ENCODE measurements at regions not wholly inside any gene's neighbourhood (a gene's known extent, or its start where the extent isn't known, plus 50 kb on each side); places are given as distances from the start of the nearest gene placed in this dataset.
"Not testable (repeated sequence)": the region's sequence is repeated elsewhere in the genome, so short reads cannot be mapped to it uniquely, and the experiment has no call there.

DNA sequence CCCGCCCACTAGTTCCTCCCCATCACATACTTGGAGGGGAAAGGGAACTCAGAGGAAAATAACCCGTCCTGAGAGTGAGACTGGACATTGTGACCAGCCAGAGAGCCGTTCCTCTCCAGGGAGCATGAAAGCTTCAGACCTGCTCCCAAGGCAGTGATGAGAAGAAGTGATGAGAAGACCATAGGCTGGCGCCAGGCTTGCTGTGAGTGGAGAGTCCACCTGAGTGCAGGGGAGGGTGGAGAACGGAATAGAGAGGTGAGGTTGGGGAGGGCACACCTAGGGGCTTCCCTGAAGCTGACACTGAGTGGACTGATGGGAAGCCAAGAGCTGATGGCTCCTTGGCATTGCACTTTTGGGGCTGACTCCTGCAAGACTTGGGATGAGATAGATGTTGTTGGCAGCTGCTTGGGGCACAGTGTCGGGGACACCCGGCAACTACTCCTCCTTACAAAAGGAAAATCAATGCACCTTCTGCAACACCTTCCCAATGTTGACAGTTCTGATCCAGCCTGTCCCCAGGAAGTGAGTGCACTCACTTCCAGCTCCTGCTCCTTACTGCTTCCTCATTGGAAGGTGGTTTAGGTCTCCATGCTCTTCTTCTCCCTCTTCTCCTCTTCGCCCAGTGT lies 79.4 kb downstream of the EMX2 start:
- TF ChIP-seq, protein P1, sequence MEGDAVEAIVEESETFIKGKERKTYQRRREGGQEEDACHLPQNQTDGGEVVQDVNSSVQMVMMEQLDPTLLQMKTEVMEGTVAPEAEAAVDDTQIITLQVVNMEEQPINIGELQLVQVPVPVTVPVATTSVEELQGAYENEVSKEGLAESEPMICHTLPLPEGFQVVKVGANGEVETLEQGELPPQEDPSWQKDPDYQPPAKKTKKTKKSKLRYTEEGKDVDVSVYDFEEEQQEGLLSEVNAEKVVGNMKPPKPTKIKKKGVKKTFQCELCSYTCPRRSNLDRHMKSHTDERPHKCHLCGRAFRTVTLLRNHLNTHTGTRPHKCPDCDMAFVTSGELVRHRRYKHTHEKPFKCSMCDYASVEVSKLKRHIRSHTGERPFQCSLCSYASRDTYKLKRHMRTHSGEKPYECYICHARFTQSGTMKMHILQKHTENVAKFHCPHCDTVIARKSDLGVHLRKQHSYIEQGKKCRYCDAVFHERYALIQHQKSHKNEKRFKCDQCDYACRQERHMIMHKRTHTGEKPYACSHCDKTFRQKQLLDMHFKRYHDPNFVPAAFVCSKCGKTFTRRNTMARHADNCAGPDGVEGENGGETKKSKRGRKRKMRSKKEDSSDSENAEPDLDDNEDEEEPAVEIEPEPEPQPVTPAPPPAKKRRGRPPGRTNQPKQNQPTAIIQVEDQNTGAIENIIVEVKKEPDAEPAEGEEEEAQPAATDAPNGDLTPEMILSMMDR (IDR thresholded peaks at IDR 0.05; ENCODE audit: low read length, missing control alignments): no peak
- no peak for DNase-seq (ENCODE audit: low read depth)
- H3K4me3 ChIP-seq (replicated peaks; ENCODE audit: low read depth, low read length): no peak overlapping the region

DNA sequence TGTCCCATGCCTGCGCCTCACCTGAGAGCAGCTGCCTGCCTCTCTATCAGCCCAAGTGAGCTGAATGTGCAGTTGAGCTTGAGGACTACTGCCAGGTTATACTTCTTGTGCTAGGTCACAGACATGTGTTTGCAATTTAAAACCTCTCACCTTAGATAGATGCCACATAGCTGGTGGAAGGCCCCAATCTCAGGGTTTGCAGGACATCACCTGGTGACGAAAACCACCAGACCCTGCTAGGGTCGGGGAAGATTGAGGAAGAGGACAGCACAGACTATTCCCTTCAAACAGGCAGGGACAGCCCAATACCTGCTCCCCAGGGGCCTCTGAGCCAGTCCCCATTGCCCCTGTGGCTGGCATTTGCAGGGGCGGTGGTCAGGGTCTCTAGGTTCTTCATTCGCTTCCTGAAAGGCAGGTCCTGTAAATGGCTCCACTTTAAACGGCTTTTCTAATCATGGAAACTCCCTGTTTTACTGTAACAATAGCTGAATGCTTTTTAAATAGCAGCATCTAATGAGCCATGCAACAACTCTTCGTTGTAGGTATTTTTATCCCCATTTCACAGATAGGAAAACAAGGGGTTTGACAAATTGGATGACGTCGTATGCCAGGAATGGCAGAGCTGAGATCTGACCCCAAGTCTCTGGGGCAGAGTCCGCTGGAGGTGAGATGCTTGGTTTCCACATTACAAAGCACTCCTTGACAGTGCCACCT lies 80.1 kb downstream of the EMX2 start:
- TF ChIP-seq, protein P1 (IDR thresholded peaks at IDR 0.05; ENCODE audit: low read length, missing control alignments): no peak
- DNase-seq (ENCODE audit: low read depth): no peak
- no peak overlapping the region for H3K4me3 ChIP-seq (replicated peaks; ENCODE audit: low read depth, low read length)

DNA sequence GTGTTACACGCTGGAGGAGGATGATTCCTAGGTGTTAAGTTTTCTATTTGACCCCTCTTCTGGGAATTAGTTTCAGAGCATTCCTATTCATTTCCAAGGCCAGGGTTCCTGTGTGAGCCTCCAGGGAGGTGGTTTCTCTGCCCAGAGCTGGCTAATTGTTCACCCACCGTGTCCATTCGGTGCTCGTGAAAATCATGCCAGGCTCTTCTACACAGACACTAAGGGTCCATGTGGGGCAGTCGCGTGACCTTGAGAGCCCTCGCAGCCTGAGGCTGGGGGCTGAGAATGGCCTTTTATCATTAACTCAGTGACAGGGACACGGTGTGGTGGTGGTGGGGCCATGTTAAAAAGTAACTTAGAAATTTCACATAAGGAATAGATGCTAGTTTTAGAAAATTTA lies 83.7 kb downstream of the EMX2 start:
- H3K4me3 ChIP-seq (replicated peaks; ENCODE audit: low read depth, low read length): no peak overlapping the region
- DNase-seq (ENCODE audit: low read depth): no peak
- TF ChIP-seq, protein P1 (IDR thresholded peaks at IDR 0.05; ENCODE audit: low read length, missing control alignments): no peak

DNA sequence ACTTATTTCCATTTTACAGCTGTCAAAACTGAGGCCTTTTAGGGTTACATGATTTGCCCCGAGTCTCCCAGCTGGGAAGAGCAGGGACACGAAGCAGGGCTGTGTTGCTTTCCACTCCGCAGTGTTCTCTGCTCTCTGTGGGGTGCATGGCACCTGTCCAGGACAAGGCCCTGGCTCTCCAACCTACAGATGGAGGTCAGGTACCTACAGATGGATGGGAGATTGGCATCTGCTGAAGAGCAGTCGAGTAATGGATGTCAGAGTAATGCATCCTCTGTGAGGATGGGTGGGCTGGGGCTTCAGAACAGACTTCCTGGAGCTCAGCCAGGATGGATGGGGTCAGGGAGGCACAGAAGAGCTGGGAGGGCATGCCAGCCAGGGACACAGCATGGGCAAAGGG lies 85.0 kb downstream of the EMX2 start:
- DNase-seq (ENCODE audit: low read depth): no peak
- TF ChIP-seq, protein P1 (IDR thresholded peaks at IDR 0.05; ENCODE audit: low read length, missing control alignments): no peak
- H3K4me3 ChIP-seq (replicated peaks; ENCODE audit: low read depth, low read length): no peak overlapping the region

DNA sequence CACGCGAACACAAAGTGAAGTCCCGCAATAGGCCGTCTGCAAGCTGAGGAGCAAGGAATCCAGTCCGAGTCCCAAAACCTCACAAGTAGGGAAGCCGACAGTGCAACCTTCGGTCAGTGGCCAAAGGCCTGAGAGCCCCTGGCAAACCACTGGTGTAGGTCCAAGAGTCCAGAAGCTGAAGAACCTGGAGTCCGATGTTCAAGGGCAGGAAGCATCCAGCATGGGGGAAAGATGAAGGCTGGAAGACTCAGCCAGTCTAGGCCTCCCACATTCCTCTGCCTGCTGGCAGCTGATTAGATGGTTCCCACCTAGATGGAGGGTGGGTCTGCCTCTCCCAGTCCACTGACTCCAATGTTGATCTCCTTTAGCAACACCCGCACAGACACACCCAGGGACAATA lies 87.2 kb downstream of the EMX2 start:
- not testable (repeated sequence) for DNase-seq (ENCODE audit: low read depth); H3K4me3 ChIP-seq (replicated peaks; ENCODE audit: low read depth, low read length)

DNA sequence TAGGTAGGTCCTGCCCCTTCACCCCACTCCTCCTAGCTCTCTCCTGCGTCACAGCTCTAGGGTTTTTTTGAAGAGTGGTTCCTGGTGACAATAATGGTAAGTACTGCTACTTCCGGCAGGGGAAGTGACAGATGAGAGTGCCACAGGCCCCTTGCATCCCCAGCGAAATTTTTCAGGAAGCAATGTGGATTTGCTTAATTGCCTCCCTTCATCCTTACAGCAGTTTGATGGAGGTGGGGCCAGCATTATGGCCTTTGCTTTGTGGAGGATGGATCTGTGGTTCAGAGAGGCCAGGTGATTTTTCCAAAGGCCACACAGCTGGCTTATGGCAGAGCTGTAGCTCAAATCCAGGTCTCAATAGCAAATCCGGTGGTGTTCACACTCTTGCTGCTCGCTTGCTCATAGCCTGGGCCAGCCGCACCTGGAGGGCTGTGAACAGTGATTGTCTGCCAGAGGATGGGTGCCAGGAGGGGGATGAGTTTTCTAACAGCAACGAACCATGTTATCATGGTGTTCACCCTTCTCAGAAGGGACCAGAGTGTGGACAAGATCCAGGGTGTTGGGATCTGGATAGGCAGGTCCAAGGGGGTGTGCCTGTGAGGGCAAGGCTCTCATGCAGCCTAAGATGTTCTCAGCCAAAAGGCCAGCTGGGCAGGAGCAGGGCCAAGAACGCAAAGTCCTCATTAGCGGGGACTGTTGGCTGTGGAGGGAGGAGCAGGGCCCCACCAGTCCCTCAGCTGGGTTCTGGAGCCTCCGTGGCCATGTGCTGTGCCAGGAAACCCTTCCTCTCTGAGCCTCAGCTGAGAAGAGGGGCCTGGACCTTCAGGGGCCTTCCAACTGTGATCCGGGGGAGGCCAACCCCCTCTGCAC lies 89.0 kb downstream of the EMX2 start:
- TF ChIP-seq, protein P1 (IDR thresholded peaks at IDR 0.05; ENCODE audit: low read length, missing control alignments): no peak
- H3K4me3 ChIP-seq (replicated peaks; ENCODE audit: low read depth, low read length): no peak overlapping the region
- DNase-seq (ENCODE audit: low read depth): no peak

DNA sequence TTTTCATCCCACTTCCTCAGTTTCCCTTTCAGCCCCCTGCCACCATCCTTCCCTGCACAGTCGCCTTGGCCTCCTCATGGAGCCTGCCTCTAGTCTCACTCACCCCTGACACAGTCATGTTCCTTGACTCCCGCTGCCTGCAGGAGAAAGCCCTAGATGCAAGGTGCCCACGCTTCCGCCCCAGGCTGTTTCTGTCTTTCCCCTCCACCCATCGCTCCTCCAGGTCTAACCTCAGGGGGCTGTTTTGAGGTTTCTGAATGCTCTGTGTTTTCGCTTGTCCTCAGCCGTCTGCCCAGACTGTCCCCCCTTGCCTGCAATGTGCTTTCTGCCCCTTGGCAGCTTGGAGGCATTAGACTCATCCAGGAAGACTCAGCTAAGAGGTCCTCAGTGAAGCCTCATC lies 89.9 kb downstream of the EMX2 start:
- TF ChIP-seq, protein P1 (IDR thresholded peaks at IDR 0.05; ENCODE audit: low read length, missing control alignments): no peak
- H3K4me3 ChIP-seq (replicated peaks; ENCODE audit: low read depth, low read length): no peak overlapping the region
- no peak for DNase-seq (ENCODE audit: low read depth)
